ENCODE measurements at regions not wholly inside any gene's neighbourhood (a gene's known extent, or its start where the extent isn't known, plus 50 kb on each side); places are given as distances from the start of the nearest gene placed in this dataset.

DNA sequence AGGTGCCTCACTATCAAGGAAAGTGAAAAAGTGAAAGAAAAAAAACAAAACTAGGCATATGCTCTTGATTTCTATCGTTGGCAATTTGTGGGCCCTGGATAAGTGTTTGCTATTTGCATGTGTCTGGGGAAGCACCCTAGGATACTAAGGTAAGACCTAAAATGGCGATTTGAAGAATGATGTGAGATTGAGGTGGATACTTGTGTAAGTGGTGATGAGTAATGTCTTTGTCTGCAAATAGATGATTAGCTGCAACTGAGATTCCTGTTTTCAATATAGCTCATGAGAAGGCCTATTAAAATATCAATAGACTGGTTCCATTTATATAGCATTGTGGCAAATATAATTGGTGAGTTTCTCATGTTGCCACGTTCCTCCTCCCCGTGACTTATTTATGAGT is 261.7 kb downstream of the NEDD1 start:
- H3K27me3 ChIP-seq (ENCODE audit: insufficient read depth, low read length) = no peaks in the 10 kb centered on the region

DNA sequence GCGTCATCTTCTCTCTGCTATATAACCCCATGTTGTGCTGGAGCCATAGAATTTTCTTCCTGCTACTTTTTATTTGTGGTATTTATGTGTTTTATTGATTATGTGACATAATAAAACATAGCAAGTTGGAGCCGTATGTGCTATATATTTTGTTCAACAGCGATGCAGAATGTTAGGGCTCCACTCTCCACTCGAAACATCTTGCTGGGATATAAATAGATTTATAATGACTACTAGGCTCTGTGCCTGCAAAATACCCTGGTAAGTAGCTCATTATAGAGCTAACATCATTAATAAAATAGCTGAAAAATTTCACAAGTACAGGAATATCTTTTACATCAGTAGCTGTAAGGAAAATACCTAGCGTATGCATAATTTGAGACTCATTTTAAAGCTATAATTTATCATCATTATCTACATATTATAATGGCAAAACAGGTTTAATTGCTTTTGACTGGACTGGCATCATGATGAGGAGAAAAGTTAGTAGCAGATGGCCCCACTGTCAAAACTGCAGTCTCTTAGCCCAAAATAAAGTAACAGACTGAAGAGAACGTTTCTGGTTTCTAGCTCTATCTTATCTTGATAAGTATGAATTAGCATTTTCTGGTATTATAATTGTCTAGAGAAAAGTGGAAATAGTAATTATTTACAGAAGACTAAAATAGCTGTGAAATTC is 263.0 kb downstream of the NEDD1 start:
- H3K27me3 ChIP-seq (ENCODE audit: insufficient read depth, low read length) = no peaks in the 10 kb centered on the region
- H3K9me3 ChIP-seq (ENCODE audit: low read length) = peaks cover 2% of the 10 kb centered on the region
- peaks cover 33% of the 10 kb centered on the region for H3K4me1 ChIP-seq (ENCODE audit: insufficient read depth, low read length)
- H2AFZ ChIP-seq (ENCODE audit: low read depth, low read length) = no peak overlapping the region
- H3K36me3 ChIP-seq (ENCODE audit: insufficient read depth, low read length) = no peaks in the 10 kb centered on the region
- no peak overlapping the region for H3K4me3 ChIP-seq (ENCODE audit: low read length)

More for the DNA sequence above, 261.7 kb downstream of the NEDD1 start:
- Histone ChIP-seq H3K9me3 (ENCODE audit: low read length) (peaks cover 2% of the 10 kb centered on the region), H3K4me1 (ENCODE audit: insufficient read depth, low read length) (peaks cover 21% of the 10 kb centered on the region), H3K4me3 (ENCODE audit: low read length) (no peak overlapping the region), H2AFZ (ENCODE audit: low read depth, low read length) (no peak overlapping the region), H3K36me3 (ENCODE audit: insufficient read depth, low read length) (no peaks in the 10 kb centered on the region)

DNA sequence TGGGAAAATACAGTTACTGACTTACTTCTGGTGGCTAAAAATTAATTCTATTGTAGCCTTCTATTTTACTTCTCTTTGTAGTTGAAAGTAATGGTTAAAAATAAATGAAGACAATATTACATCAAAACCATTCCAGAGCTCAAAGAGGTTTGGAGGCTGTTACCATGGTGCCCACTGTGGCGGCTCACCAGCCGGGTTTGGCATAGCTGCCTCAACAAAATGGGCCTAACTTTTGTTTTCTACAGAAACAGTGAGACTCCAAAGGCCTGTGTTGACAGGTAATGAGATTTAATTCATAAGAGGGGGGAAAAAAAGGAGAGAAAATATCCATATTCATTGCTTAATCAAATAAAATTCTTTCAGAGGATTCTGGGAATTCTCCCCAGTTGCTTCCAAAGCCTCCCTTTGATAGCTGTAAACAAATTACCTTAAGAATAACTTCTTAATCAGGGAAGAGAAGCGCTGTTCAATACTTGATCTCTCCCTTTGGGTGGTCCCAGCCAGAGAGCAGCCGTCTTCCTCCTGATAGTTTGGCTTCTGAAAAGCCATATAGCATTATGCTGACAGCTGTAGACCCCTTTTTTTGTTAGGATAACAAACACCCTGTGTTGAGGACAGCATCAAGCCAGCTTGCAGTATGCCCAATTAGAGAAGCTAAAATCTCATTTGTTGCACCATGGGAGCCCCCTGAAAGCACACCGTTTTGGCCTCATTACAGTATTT is 266.8 kb downstream of the NEDD1 start:
- peak overlapping the region; percentile 60 for H2AFZ ChIP-seq (ENCODE audit: low read depth, low read length)
- H3K27me3 ChIP-seq (ENCODE audit: insufficient read depth, low read length) = no peaks in the 10 kb centered on the region
- no peaks in the 10 kb centered on the region for H3K36me3 ChIP-seq (ENCODE audit: insufficient read depth, low read length)
- H3K4me3 ChIP-seq (ENCODE audit: low read length) = no peak overlapping the region
- H3K9me3 ChIP-seq (ENCODE audit: low read length) = no peaks in the 10 kb centered on the region
- peaks cover 38% of the 10 kb centered on the region for H3K4me1 ChIP-seq (ENCODE audit: insufficient read depth, low read length)

DNA sequence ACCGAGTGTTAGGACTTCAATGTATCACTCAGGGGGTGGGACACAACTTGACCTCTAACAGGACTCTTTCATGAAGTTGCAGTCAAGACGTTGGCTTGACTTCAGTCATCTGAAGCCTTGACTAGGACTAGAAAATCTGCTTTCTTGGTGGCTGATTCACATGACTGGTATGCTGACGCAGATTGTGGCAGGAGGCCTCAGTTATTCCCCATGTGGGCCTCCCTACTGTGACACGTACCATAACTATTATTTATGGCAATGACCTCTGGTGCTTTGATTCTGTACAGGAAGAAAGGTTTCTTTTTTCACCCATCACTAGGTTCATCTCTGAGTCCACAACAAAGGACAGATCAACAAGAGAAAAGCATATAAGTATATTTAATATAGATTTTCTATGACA is 270.4 kb downstream of the NEDD1 start:
- no peaks in the 10 kb centered on the region for H3K9me3 ChIP-seq (ENCODE audit: low read length)
- H3K4me1 ChIP-seq (ENCODE audit: insufficient read depth, low read length) = peaks cover 30% of the 10 kb centered on the region
- H2AFZ ChIP-seq (ENCODE audit: low read depth, low read length) = no peak overlapping the region
- H3K4me3 ChIP-seq (ENCODE audit: low read length) = no peak overlapping the region
- H3K36me3 ChIP-seq (ENCODE audit: insufficient read depth, low read length) = no peaks in the 10 kb centered on the region
- no peaks in the 10 kb centered on the region for H3K27me3 ChIP-seq (ENCODE audit: insufficient read depth, low read length)

GRCh38 chr12:97181571-97182265 is 274.7 kb downstream of the NEDD1 start:
- Histone ChIP-seq H3K4me1 (ENCODE audit: insufficient read depth, low read length) (no peaks in the 10 kb centered on the region), H3K27me3 (ENCODE audit: insufficient read depth, low read length) (no peaks in the 10 kb centered on the region), H3K4me3 (ENCODE audit: low read length) (no peak overlapping the region)

GRCh38 chr12:97182769-97183168 is 275.7 kb downstream of the NEDD1 start:
- Histone ChIP-seq H3K36me3 (ENCODE audit: insufficient read depth, low read length) (no peaks in the 10 kb centered on the region), H3K9me3 (ENCODE audit: low read length) (no peaks in the 10 kb centered on the region)

More at GRCh38 chr12:97181571-97182265, 274.7 kb downstream of the NEDD1 start:
- no peak overlapping the region for H2AFZ ChIP-seq (ENCODE audit: low read depth, low read length)
- no peaks in the 10 kb centered on the region for H3K36me3 ChIP-seq (ENCODE audit: insufficient read depth, low read length)
- H3K9me3 ChIP-seq (ENCODE audit: low read length) = no peaks in the 10 kb centered on the region

DNA sequence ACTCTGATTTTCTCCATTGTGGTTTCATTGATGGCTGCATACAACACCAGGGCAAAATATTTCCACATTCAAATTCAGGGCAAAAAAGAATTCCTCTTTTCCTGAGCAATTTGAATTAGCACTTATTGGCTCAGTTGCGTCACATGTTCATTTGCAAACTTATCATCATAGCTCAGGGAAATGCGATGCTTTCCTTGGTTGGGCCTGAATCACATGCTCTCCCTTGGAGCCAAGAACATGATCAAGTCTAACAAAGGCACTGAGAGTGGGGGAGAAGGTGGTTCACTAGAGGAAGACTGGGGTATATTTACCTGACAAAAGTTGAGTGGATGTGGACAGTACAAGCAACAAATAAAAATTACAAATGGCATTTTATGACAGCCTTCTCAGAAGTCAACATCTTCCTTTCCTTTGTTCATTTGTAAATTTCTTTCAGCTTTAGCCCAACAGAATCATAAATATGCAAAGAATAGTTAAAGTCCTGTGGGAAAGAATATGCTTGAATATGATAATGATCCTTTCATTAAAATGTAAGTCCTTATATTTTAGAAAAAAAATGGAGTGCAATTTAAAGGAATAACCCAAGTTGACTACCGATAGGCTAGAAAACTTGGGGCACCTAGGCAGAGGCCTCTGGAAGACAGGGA is 277.2 kb downstream of the NEDD1 start:
- H3K9me3 ChIP-seq (ENCODE audit: low read length) = no peaks in the 10 kb centered on the region

More at GRCh38 chr12:97182769-97183168, 275.7 kb downstream of the NEDD1 start:
- Histone ChIP-seq H2AFZ (ENCODE audit: low read depth, low read length) (no peak overlapping the region), H3K4me1 (ENCODE audit: insufficient read depth, low read length) (no peaks in the 10 kb centered on the region), H3K27me3 (ENCODE audit: insufficient read depth, low read length) (no peaks in the 10 kb centered on the region), H3K4me3 (ENCODE audit: low read length) (no peak overlapping the region)

DNA sequence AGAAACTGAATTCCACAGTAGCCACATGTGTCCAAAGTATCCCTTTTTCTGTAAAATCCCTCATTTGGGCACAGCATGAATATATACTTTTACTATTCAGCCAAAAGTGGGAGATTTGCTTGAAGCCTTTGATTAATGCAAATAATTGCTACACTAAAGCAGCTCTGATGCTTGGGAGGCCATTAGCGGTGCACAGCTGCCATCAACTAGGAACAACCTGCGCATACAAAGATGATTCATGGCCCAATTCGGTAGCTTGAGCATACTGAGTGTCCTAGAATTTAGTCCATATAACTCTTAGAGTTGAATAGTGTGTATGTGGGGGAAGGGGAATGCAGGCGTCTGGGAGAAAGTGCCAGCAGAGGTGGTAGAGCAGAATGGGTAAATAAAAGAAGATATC is 277.0 kb upstream of the RMST start:
- H3K27me3 ChIP-seq (ENCODE audit: insufficient read depth, low read length) = no peaks in the 10 kb centered on the region
- no peaks in the 10 kb centered on the region for H3K9me3 ChIP-seq (ENCODE audit: low read length)
- H3K4me1 ChIP-seq (ENCODE audit: insufficient read depth, low read length) = peaks cover 10% of the 10 kb centered on the region
- no peak overlapping the region for H3K4me3 ChIP-seq (ENCODE audit: low read length)
- H2AFZ ChIP-seq (ENCODE audit: low read depth, low read length) = no peak overlapping the region
- H3K36me3 ChIP-seq (ENCODE audit: insufficient read depth, low read length) = no peaks in the 10 kb centered on the region

More for the DNA sequence above, 277.2 kb downstream of the NEDD1 start:
- Histone ChIP-seq H3K4me3 (ENCODE audit: low read length) (no peak overlapping the region), H3K4me1 (ENCODE audit: insufficient read depth, low read length) (no peaks in the 10 kb centered on the region), H3K27me3 (ENCODE audit: insufficient read depth, low read length) (no peaks in the 10 kb centered on the region), H3K36me3 (ENCODE audit: insufficient read depth, low read length) (no peaks in the 10 kb centered on the region), H2AFZ (ENCODE audit: low read depth, low read length) (no peak overlapping the region)

- peaks cover 12% of the 10 kb centered on the region for H3K4me1 ChIP-seq (ENCODE audit: insufficient read depth, low read length)
- H3K27me3 ChIP-seq (ENCODE audit: insufficient read depth, low read length) = no peaks in the 10 kb centered on the region
- no peaks in the 10 kb centered on the region for H3K36me3 ChIP-seq (ENCODE audit: insufficient read depth, low read length)
- H3K9me3 ChIP-seq (ENCODE audit: low read length) = peaks cover 7% of the 10 kb centered on the region
- H2AFZ ChIP-seq (ENCODE audit: low read depth, low read length) = no peak overlapping the region
- no peak overlapping the region for H3K4me3 ChIP-seq (ENCODE audit: low read length)
Measured at GRCh38 chr12:97194546-97194945, 268.1 kb upstream of the RMST start.

DNA sequence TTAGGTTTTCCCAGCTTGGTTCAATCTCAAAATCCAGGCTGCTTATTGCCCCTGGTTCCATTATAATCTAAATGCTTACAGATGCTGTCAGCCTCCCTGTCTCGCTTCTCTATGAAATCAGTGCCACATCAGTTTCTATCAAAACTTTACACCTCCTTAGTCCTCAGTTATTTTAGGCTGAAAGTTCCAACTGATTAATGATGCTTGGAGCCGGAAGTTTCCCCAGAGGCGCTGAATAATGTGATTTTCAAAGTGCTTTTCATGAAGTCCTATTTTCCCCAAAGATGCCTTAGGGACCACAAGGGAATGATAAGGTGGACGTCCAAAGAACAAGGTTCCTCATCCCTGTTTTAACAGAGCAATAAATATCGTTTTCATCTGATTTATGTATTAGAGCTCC is 262.4 kb upstream of the RMST start:
- no peak overlapping the region for H3K4me3 ChIP-seq (ENCODE audit: low read length)

DNA sequence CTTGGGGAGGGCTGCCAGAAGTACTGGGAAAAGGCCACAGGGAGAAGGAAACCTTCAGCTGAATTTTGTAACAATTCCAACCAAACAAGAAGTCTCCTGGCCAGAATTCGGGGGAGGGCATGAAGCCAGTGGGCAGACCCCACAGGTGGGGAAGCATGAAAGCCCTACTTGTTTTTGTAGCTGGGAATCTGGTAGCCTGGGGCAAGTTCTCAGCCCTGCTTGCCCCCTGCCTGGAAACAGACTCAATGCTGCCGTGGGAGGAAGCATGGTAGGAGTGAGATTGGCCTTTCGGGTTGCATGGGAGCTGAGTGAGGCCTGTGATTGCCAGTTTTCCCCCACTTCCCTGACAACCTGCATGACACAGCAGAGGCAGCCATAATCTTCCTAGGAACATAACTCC is 259.2 kb upstream of the RMST start:
- Histone ChIP-seq H3K9me3 (ENCODE audit: low read length) (peaks cover 3% of the 10 kb centered on the region), H3K4me3 (ENCODE audit: low read length) (no peak overlapping the region), H3K4me1 (ENCODE audit: insufficient read depth, low read length) (peaks cover 5% of the 10 kb centered on the region), H3K36me3 (ENCODE audit: insufficient read depth, low read length) (no peaks in the 10 kb centered on the region), H3K27me3 (ENCODE audit: insufficient read depth, low read length) (no peaks in the 10 kb centered on the region), H2AFZ (ENCODE audit: low read depth, low read length) (no peak overlapping the region)

More for the DNA sequence above, 262.4 kb upstream of the RMST start:
- Histone ChIP-seq H3K27me3 (ENCODE audit: insufficient read depth, low read length) (no peaks in the 10 kb centered on the region), H3K36me3 (ENCODE audit: insufficient read depth, low read length) (no peaks in the 10 kb centered on the region), H3K4me1 (ENCODE audit: insufficient read depth, low read length) (peaks cover 5% of the 10 kb centered on the region), H2AFZ (ENCODE audit: low read depth, low read length) (no peak overlapping the region), H3K9me3 (ENCODE audit: low read length) (peaks cover 8% of the 10 kb centered on the region)

GRCh38 chr12:97209997-97210396 is 252.6 kb upstream of the RMST start:
- Histone ChIP-seq H3K4me3 (ENCODE audit: low read length) (no peak overlapping the region), H3K9me3 (ENCODE audit: low read length) (no peaks in the 10 kb centered on the region), H3K36me3 (ENCODE audit: insufficient read depth, low read length) (no peaks in the 10 kb centered on the region), H3K4me1 (ENCODE audit: insufficient read depth, low read length) (peaks cover 31% of the 10 kb centered on the region), H2AFZ (ENCODE audit: low read depth, low read length) (no peak overlapping the region), H3K27me3 (ENCODE audit: insufficient read depth, low read length) (no peaks in the 10 kb centered on the region)
